HepG2 (cell line): ENCODE measurements at regions not wholly inside any gene's neighbourhood (a gene's known extent, or its start where the extent isn't known, plus 50 kb on each side); places are given as distances from the start of the nearest gene placed in this dataset.

Source experiments
- CREB1 ChIP-seq, 2 experiments: fragments of 450-650 bp in 1 of 2; IDR thresholded peaks; 2 replicates each; pipeline ENCODE4 v1.6.1; 2016 to 2017; ENCODE audit warnings: control low read depth in 1 of 2, mild to moderate bottlenecking in 1 of 2, missing compliant biosample characterization in 1 of 2, missing genetic modification characterization in 1 of 2
- PHB2 ChIP-seq: fragments of 450-650 bp; IDR thresholded peaks from 2 replicates; pipeline ENCODE4 v1.6.1; 2018; ENCODE audit not compliant: partially characterized antibody
- RFX5 ChIP-seq: IDR thresholded peaks from 2 replicates; pipeline ENCODE4 v1.6.1; 2011; ENCODE audit warnings: low read depth, low read length, improper control_type of control experiment
- RXRB ChIP-seq: IDR thresholded peaks from 2 replicates; pipeline ENCODE4 v1.6.1; 2016; ENCODE audit warnings: borderline replicate concordance, missing genetic modification reagents, missing compliant biosample characterization
- SMC3 ChIP-seq: IDR thresholded peaks from 2 replicates; pipeline ENCODE4 v1.6.1; 2011; ENCODE audit warnings: low read length, improper control_type of control experiment
- TF ChIP-seq, protein P1 (sequence below): sonication (generic); formaldehyde crosslinking; IDR thresholded peaks from 2 replicates; pipeline ENCODE4 v1.5.0; 2020; ENCODE audit warnings: mild to moderate bottlenecking, missing genetic modification reagents, moderate library complexity
- TF ChIP-seq, protein P2 (sequence below): sonication (generic); formaldehyde crosslinking; IDR thresholded peaks from 2 replicates; pipeline ENCODE4 v1.5.0; 2020; ENCODE audit warnings: missing genetic modification reagents
- TF ChIP-seq, protein P3 (sequence below): sonication (generic); formaldehyde crosslinking; IDR thresholded peaks from 2 replicates; pipeline ENCODE4 v1.4.0; 2020; ENCODE audit warnings: missing genetic modification reagents

DNA sequence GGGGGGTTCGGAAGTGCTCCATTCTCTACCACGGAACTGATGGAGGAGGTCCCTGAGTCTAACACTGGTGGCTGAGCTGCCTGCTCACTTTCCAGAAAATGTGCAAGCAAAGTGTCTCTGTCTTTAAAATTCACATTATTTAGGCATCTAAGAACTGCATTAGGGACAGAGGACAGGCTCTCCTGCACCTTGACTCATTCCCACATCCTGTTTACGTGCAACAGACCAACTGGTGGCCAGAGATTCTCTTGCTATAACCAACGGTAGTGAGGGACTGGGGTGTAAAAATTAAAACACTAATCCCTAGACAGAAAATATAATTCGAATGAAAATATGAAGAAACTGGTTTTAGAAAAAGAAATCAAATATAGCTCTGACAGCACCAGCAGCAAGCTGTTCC is 320.9 kb downstream of the IRX2 start:
- no peak for TF ChIP-seq PHB2
- no peak for TF ChIP-seq RFX5
- no peak for TF ChIP-seq CREB1 (IDR thresholded peaks at IDR 0.05)
- no peak for TF ChIP-seq CREB1 (CRISPR knock-in tag; IDR thresholded peaks at IDR 0.05)
- TF ChIP-seq, protein P1, sequence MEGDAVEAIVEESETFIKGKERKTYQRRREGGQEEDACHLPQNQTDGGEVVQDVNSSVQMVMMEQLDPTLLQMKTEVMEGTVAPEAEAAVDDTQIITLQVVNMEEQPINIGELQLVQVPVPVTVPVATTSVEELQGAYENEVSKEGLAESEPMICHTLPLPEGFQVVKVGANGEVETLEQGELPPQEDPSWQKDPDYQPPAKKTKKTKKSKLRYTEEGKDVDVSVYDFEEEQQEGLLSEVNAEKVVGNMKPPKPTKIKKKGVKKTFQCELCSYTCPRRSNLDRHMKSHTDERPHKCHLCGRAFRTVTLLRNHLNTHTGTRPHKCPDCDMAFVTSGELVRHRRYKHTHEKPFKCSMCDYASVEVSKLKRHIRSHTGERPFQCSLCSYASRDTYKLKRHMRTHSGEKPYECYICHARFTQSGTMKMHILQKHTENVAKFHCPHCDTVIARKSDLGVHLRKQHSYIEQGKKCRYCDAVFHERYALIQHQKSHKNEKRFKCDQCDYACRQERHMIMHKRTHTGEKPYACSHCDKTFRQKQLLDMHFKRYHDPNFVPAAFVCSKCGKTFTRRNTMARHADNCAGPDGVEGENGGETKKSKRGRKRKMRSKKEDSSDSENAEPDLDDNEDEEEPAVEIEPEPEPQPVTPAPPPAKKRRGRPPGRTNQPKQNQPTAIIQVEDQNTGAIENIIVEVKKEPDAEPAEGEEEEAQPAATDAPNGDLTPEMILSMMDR (CRISPR knock-in tag): no peak
- TF ChIP-seq, protein P2, sequence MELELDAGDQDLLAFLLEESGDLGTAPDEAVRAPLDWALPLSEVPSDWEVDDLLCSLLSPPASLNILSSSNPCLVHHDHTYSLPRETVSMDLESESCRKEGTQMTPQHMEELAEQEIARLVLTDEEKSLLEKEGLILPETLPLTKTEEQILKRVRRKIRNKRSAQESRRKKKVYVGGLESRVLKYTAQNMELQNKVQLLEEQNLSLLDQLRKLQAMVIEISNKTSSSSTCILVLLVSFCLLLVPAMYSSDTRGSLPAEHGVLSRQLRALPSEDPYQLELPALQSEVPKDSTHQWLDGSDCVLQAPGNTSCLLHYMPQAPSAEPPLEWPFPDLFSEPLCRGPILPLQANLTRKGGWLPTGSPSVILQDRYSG: no peak
- TF ChIP-seq, protein P3, sequence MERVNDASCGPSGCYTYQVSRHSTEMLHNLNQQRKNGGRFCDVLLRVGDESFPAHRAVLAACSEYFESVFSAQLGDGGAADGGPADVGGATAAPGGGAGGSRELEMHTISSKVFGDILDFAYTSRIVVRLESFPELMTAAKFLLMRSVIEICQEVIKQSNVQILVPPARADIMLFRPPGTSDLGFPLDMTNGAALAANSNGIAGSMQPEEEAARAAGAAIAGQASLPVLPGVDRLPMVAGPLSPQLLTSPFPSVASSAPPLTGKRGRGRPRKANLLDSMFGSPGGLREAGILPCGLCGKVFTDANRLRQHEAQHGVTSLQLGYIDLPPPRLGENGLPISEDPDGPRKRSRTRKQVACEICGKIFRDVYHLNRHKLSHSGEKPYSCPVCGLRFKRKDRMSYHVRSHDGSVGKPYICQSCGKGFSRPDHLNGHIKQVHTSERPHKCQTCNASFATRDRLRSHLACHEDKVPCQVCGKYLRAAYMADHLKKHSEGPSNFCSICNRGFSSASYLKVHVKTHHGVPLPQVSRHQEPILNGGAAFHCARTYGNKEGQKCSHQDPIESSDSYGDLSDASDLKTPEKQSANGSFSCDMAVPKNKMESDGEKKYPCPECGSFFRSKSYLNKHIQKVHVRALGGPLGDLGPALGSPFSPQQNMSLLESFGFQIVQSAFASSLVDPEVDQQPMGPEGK: no peak
- TF ChIP-seq SMC3: no peak
- no peak for TF ChIP-seq RXRB
